Activated CD8-positive, alpha-beta memory T cell treated with anti-CD3 and anti-CD28 coated beads, Interleukin-2, amount 50 U/mL, for 48 hours (primary cell): ENCODE measurements at regions not wholly inside any gene's neighbourhood (a gene's known extent, or its start where the extent isn't known, plus 50 kb on each side); places are given as distances from the start of the nearest gene placed in this dataset.
"Not testable (repeated sequence)": the region's sequence is repeated elsewhere in the genome, so short reads cannot be mapped to it uniquely, and the experiment has no call there.

Experiments
- DNase-seq: peaks from one replicate; pipeline ENCODE4 v3.0.0-alpha.2; 2020

DNA sequence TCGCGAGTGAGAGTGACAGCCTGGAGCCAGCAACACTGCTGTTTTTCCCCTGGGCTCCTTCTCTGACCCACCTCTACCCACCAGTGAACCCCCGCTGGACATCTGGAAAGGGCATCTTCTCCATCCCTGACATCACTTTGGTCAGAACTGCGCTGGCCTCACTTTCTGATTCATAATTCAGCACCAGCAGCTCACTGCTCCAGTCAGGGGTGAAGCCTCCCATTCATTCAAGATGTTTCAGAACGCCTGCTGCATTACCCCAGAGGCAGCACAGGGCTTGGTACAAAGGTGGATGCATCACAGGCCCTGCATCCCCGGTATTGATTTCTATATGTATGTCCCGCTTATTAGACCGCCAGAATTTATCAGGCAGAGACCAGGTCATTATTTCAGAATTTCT, 182.8 kb upstream of the TSHZ3 start:
- no peak for DNase-seq

DNA sequence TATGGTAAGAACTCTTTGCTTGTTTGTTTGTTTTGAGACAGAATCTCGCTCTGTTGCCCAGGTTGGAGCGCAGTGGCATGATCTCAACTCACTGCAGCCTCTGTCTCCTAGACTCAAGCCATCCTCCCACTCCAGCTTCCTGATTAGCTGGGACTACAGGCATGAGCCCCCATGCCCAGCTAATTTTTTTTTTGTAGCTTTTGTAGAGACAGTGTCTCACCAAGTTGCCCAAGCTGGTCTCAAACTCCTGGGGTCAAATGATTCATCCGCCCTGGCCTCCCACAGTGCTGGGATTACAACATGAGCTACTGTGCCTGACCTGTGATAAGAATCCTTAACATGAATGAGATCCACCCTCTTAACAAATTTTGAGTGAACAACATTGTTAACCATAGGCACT, 183.9 kb upstream of the TSHZ3 start:
- no peak for DNase-seq

DNA sequence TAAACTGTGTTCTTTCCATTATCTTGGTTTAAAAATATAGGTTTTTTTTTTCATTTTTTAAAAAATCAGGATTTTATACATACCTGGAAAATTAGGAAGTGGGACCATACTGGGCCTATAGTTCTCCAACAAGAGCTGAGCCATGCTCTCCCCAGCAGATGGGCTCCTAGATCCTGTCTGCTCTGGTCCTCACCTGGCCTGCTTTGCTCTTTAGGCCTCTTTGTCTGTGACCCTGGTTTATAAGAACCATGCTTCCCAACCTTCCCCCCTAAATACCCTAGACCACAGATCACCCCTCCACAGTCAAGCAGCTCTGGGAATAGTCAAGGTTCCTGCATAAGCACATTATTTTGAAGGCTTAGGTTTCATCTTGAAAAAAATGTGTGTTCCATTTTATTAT, 185.0 kb upstream of the TSHZ3 start:
- DNase-seq: no peak

DNA sequence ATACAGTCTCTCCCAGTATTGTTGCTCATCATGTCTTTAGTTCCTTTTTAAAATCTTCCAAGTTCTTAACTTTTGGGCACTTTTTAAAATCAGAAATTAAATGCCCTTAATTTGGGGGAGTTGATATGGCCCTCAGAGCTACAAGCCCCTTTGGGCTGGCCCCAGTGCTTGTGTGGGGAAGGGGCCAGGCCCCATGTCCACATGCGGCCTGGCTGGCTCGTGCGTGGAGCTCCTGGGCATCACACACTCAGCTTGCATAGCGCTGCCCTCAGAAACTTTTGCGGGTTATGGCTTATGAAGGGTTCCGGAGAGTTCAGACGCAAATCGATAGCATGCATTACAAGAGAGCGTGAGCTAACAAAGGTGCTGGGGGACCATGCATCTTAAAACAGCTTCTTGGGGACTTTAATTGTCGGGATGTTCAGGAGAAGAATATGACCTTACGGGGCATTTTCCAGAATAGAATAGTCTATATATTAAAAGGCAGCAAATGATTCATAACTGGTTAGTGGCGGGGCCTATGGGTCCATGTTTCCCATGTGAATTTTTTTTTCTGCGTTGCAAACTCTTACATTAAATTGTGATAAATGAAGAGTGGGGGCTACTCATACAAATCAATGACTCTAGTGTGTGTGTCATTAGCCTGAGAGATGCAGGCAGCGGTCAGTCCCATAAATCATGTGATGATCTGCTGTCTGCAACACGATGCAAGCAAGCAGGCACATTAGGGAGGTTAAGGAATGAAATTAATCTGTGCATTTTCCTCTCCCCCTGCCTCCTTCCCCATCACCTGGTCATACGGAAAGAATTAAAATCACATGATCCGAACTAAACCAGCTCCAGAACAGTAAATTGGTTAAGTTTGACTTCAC, 185.8 kb upstream of the TSHZ3 start:
- no peak for DNase-seq

DNA sequence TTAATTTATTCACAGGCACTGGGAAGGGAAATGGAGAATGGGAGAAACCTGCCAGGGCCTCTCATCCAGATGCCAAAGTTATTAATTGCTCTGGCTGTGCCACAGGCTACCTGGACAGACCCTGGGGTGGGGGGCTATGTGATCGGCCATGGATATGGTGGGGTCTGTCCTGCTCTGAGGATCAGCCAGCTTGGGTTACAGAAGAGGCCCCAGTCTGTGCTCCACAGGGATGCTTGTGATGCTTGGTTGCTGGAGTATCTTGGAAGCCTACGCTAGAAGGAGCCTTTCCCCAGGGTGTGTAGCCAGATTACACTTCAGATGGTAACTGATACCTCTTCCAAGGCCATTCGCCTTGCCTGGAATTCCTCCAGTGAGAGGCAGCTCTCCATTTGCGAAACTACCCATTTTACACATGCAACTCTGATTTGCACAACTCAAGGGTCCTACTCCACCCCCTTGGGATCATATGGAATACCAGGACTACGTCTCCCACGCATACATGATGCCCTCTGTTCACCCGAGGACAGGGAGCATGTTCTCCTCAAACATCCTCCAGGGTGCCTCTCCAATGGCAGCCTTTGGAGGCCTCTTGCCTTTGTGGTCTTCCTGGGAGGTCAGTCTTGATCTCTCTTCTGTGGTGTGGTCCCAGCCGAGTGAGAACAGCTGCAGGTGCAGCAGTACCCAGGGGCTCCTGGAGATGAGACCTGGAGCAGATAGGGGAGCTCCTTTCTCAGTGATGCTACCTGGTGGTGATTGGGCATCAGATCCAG, 186.6 kb upstream of the TSHZ3 start:
- no peak for DNase-seq

DNA sequence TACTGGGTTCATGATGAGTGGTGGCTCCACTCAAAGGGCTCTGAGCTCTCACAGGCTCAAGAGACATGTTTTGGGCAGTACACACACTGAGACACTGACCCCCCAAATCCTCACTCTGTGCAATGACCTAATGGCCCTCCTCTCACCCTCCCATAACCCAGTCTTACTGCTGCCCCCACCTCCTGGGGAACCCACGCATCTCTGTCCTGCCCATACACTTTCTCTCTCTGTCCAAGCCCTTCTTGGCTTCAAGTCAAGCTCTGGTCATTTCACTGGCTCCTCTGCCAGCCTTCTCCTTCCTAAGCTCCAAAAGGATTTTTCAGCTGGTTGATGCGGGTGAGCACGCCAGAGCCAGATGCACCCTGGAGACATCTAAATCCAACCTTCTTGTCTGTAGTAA, 187.9 kb upstream of the TSHZ3 start:
- no peak for DNase-seq

DNA sequence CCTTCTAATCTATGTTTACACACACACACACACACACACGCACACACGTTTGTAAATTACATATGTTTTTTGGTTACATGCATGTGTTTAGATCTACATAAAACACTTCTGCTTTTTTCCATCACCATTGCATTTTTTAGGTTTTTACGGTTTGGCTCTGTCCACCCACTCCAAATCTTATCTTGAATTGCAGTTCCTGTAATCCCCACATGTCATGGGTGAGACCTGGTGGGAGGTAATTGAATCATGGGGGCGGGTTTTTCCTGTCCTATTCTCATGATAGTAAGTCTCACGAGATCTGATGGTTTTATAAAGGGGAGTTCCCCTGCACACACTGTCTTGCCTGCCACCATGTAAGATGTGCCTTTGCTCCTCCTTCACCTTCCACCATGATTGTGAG, 188.7 kb upstream of the TSHZ3 start:
- DNase-seq: not testable (repeated sequence)

DNA sequence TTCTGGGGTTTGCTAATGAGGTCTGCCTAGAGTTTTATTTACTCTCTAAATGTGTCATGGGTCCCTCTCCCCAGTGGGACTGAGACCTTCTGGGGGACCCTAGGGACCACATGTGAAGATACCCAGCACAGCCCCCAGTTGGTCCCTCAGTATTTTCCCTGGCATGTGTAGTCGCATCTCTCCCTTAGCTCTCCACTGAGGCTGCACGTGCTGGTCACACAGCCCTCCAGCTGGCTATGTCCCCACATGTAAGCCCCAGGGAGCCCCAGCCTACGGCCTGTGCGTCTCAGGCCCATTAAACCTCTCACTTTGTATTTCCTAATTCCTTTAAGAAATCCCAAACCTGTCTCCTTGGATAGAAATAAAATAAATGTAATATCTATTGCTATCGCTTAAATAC, 189.6 kb upstream of the TSHZ3 start:
- no peak for DNase-seq

DNA sequence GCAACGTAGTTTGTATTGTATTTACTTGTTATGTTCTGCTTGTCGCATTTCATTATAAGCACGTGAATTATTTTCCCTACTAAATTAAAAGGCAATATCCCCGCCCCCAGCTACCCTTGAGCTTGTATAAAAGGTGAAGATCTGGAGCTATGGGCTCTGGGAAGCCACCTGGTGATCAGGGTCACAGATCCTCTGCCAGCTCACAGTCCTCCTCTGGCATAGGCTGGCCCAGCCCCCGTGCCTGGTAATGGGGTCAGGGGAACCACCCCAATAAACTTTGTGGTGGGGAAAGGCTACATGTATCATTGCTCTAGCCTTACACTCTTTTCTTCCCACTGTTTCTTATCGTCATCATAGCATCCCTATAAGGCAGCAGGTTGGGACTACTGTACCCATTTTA, 190.2 kb upstream of the TSHZ3 start:
- DNase-seq: no peak

DNA sequence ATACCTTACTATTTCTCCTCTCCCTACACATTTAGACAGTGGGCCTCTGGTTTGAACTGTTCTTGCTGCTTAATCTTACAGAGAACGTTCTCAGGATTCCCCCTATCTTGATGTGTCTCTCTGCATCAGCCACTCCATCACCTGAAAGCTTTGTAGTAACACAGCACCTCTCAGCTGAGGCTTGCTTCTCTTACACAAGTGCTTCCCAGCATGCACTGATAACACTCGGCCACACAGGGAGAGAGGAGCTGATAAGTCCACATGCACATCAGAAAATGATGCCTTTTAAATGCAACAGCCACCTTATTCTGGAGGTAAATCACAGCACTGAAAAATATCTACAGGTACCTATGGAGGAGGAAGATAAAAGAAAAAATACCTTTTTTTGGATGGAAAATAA, 192.2 kb upstream of the TSHZ3 start:
- DNase-seq: no peak

DNA sequence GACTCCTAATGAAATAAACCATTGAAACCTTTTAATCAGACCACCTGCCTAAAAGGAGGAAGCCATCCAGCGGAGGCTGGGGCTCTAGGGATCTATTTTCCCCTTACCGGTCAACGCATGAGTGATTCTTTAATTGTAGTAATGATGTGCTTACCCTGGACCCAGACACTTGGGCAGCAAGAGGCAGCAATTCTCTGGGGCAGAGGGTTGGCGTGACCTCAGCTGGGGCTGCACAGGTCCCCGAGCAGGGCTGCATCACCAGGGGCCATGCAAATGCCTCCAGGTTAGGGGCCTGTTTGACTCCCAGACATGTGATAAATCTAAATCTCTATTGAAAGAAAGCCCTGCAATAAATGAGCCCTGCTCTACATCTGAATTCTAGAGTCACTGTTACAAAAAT, 194.2 kb upstream of the TSHZ3 start:
- DNase-seq: no peak

DNA sequence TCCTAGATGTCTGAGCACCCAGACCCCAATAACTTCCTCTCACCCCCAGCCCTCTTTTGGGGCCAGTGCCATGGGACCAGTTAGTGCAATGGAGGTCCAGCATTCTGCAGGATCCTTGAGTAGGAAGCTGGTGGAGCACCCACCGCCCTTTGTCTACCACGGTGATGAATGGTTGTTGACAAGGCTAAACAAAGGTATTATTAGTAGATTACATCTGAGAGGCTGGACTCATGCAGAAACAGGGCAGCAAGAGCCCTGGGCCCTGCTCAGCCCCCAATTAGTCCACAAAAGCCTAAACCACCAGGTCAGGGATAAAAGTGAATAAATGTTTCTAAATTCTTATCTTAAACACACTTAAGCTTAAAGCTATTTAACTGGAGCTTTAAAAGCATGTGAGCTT, 196.5 kb upstream of the TSHZ3 start:
- DNase-seq: no peak

DNA sequence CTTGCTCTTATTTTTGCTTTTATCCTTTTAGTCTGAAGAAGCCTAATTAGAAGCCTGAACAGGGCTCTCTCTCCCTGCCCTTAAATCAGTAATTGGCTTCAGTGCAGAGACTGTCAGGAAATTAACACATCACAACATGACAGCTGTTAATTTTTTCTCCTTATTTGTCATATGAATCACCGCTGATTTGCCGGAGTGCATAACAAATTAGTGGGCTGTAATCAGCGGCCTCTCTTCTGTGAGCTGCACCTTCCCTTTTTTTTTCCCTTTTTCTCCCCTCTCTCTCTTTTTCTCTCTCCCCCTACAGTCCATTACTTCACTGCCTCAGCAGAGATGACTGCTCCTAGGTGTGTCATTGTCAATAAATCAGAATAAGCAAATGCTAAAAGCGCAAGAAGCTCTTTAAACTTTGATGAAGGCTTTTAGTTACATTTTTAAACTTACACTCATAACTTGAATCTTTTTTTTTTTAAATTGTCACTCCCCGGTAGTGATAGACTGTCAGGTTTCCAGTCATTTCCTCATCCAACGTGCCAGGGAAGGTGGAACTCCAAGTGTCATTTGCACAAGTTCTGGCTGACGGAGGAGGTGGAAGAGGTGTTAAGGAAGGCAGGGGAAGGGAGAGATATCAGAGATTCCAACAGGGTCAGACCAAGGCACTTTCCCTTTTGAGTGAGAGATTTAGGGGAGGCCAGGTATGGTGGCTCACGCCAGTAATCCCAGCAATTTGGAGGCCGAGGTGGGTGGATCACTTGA, 197.1 kb upstream of the TSHZ3 start:
- DNase-seq: no peak

DNA sequence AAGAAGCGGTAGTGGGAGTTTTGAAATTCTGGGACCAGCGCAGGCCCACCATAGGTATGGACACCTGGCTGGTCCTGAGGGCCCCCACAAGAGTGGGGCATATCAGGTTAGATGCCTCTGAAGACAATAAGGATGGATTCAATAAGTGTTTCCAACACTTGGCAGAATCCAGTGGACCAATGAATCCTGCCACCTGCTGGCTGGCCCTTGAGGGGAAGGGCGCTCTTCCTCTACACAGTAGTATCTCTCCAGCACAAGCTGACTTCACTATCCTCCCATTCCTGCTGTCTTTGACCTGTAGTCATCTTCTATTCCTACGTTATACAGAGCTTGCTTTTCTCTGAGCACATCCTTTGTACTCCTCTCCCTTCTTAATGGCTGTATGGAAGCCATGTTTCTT, 199.7 kb upstream of the TSHZ3 start:
- no peak for DNase-seq

DNA sequence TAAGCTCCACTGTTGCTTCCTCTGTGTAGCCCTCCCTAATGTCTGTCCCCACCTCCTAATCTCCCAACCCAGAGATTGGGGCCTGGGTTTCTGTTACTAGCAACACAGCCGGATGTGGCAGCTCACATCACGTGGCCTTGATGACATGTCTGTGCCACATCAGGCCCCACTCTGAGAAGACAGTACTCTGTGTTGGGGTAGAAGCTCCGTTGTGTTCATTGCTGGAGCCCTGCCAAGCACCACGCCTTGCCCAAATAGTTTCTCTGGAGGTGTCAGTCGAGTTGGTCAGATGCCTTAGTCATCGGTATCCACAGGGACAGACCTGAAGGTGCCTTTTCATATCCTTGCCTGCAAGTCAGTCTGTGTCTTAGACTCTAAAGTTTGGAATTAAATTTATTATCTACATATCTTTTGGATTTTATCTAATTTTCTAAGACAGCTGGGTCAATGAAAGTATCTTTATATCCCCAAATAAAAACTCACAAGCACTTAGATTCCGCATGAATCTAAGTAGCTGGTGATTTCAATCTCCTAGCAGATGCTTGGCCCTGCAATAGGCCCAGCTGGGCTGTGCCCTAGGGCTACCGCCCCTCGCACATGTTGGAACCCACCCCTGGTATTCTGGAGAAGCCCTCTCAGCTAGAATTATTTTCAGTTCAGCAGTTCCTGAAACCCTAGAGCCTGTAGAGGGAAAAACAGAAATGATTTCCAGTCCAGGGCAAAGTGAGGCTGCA, 204.0 kb upstream of the TSHZ3 start:
- no peak for DNase-seq

DNA sequence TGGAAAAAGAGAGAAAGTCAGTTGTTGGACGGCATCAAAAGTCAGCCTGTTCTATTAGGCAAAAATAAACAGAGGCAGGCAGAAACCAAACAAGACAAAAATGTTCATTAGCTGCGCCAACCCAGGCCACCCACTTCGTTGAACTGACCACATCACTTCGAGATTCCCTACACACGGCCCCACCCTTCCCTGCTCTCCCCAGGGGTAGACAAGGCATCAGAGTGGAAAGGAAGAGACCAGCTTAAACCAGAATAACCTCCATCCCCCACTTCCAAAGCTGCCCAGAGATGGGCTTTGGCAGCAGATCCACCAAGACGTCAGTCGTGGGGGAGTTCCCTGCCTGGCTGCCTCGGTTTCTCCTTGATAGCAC, 204.6 kb upstream of the TSHZ3 start:
- no peak for DNase-seq

DNA sequence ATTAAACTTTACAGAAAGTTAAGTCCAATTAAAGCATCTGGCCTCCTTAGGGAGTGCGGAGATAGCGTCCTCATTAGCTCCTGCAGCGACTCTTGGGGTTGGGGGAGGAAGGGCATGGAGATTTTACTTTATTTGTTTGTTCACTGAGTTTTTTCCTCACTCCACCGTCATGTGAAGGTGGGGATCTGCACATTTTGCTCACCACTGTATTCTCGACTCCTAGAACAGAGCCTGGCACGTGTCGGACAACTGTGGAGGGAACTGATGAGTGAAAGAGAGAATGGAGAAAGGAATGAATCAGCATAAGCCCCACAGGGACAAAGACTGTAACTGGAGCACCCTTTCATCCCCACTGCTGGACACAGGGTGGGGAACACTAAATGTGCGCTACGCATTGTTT, 205.1 kb upstream of the TSHZ3 start:
- DNase-seq: no peak

DNA sequence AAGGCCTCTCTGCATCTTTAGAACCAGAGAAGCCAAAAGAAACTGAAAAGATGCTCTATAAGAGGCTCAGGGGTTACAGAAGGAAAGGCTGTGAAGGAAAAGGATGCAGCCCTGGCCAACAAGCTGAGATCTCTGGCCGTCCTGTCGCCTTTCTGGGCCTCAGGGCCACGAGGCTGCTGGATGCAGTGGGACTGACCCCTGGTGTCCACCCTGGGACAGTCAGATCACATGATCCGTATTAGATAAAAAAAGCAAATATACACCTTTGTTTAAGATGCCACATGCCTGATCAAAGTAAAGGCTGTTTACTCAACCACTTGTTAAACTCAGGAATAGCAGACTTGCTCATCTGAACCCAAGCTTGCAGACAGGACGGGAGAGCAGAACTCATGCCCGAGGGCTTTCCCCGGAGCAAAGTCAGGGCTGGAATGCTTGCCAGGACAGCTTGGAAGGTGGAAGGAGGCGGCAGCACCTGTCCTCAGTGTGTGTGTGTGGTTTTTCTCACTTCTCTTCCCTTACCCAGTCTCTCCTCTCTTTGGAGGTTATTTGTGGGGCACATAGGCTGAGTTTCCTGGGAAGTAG, 206.5 kb upstream of the TSHZ3 start:
- DNase-seq: no peak

DNA sequence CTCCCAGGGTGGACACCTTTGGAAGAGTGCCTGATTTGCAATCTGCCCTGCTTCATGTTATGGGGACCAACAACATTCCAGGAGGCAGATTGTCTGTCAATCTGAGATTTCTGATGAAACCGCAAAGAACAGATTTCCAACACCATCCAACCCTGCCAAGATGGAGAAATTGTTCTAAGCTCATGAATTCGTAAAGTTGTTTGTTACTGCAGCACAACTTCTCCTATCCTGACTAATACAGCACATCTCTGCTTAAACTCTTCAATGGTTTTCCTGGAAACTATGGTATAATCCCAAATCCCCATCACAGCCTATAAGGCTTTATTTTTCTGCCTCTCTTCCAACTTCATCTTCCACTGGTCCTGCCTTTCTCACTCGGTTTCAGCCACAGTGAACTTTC, 210.3 kb upstream of the TSHZ3 start:
- DNase-seq: no peak

DNA sequence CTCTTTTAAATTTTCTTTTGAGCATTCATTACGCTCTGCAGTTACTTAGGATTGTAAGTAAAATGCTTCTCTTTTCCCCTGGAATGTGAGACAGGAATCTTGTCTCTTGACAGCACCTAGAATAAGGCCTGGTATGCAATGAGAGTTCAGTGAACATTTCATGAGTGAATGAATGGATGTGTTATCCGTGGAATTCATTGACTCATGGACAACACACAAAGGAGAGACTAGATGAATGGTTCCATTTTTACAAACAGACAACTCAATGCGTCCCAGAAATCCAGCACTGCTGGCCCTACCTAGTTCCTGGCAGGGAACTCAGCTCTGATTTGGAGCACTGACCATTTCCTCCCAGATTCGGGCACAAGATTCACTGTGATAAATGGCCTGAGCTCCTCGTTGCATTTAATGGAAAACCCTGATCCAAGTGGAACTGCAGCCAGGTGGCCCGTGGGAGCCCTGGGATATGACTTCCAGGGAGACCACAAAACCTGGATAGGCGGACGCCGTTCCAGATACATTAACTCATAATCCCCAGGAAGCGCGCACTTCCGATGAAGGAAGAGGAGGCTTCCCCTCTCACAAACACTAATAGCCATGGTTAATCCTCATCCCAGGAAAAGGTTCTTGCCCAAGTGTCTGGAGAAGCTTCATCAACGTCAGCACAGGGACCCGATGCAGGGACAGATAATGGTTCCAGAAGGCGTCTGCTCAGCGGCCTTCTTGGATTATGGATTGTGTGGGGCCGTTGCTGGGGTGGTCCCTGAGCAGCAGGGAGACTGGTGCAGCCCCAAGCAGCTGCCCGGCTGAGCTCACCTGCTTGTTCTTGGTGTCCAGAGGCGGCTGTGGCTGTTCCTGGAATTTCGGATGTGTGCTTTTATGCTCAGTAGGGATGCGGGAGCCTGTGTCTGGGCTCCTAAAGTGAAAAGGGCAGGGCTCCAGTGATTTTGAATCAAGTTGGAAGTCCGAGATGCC, 211.1 kb upstream of the TSHZ3 start:
- no peak for DNase-seq

DNA sequence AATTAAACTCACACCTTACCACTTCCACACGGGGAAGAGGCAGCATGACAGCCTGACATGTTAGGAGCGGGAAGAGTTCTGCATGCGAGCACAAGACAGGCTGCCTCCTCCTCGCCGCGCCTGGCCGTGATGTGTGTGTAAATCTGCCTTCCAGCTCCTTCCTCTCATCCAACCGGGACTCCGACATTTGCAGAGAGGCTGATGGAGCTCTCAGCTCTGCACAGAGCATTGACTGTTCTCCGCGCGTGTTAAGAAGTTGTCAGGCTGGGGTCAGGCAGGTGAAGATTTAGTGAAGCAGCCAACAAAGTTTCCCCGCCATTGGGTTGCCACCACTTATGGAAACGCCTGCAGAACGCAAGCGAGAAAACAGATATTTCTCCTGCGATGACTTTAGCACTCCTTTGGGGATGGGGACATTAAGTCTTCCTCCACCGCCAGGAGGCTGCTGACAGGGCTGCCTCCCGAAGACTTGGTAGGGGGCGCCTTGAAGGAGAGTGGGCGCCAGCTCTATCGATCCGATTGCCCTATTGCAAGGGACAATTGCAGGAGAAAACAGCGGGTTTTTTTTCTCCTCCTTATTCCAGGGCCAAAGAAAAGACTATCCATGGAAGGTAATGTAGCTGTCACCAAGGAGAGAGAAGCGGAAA, 213.9 kb upstream of the TSHZ3 start:
- no peak for DNase-seq
